MCF 10A (cell line): ENCODE measurements at regions not wholly inside any gene's neighbourhood (a gene's known extent, or its start where the extent isn't known, plus 50 kb on each side); places are given as distances from the start of the nearest gene placed in this dataset.

Experiments
- BruUV-seq: library from RNA; stranded (reverse); fragments of 400-500 nt; replicated peaks from 2 replicates; lab custom pipeline; 2021; lab: Mats Ljungman, UMichigan
- CTCF ChIA-PET: fragments of 300-600 bp; sonication (Branson Sonifier 250); formaldehyde crosslinking; extraction: SDS; loops from one replicate; lab custom pipeline; 2021; ENCODE audit warnings: antibody characterized with exemption, inconsistent platforms; lab: Yijun Ruan, JAX
- POLR2A ChIA-PET: fragments of 300-600, 350-650 bp; sonication (Branson Sonifier 250); formaldehyde crosslinking; extraction: SDS; loops from one replicate; lab custom pipeline; 2020; ENCODE audit warnings: antibody characterized with exemption, inconsistent platforms; lab: Yijun Ruan, JAX
- DNase-seq: peaks from one replicate; pipeline ENCODE4 v3.0.0-alpha.2; 2018; ENCODE audit not compliant: unreplicated experiment
- H3K27ac Mint-ChIP-seq: one replicate; pipeline ENCODE4 v1.8.0; 2022; ENCODE audit warnings: mild to moderate bottlenecking, low read depth, mixed read lengths; ENCODE audit not compliant: unreplicated experiment
- H3K27me3 Mint-ChIP-seq: one replicate; pipeline ENCODE4 v1.8.0; 2022; ENCODE audit warnings: mixed read lengths; ENCODE audit not compliant: insufficient read depth, unreplicated experiment
- H3K36me3 Mint-ChIP-seq: one replicate; pipeline ENCODE4 v1.8.0; 2022; ENCODE audit warnings: mild to moderate bottlenecking, moderate library complexity, mixed read lengths; ENCODE audit not compliant: insufficient read depth, unreplicated experiment
- H3K4me1 Mint-ChIP-seq: one replicate; pipeline ENCODE4 v1.8.0; 2022; ENCODE audit warnings: mixed read lengths; ENCODE audit not compliant: insufficient read depth, unreplicated experiment
- H3K4me3 Mint-ChIP-seq: one replicate; pipeline ENCODE4 v1.8.0; 2022; ENCODE audit warnings: mild to moderate bottlenecking, moderate library complexity, mixed read lengths; ENCODE audit not compliant: unreplicated experiment
- H3K9me3 Mint-ChIP-seq: one replicate; pipeline ENCODE4 v1.8.0; 2022; ENCODE audit warnings: mixed read lengths; ENCODE audit not compliant: unreplicated experiment
- intact Hi-C: fragments of 100-400 bp; cut with micrococcal nuclease; formaldehyde crosslinking; loops from 2 replicates; pipeline ENCODE4 v1.14.1; 2022
- TF ChIP-seq, protein P1 (sequence below): fragments of 200-600 bp; IDR thresholded peaks from one replicate; pipeline ENCODE4 v1.8.0; 2022; ENCODE audit warnings: antibody characterized with exemption, mild to moderate bottlenecking; ENCODE audit not compliant: unreplicated experiment

DNA sequence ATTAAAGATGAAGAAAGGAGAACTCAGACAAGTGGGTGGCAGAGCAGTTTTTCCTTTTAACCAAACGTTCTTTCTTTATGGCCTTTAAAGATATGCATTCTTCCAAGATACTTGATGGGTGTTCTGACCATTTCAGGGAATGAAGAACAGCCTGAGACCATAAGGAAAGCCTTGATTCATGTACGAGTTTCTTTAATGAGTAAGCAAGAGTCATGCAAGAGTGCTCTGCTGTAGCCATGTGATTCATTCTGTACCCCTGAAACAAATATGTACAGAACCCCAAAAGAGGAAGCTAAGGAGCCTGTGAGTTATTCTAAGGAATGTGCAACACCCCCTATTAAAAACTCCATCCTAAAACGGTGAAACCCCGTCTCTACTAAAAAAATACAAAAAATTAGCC, 372.8 kb downstream of the MTX2 start:
- POLR2A ChIA-PET, result interaction anchor here (2.9 kb wide), 1 partner anchor 88 kb away, joined by 7 read pairs; no protein-coding TSS in a partner anchor
- Mint-ChIP-seq H3K36me3 (no peaks in the 10 kb centered on the region), H3K9me3 (no peaks in the 10 kb centered on the region), H3K27ac (no peak overlapping the region), H3K4me3 (no peak overlapping the region), H3K4me1 (peaks cover 6% of the 10 kb centered on the region), H3K27me3 (no peaks in the 10 kb centered on the region)
- TF ChIP-seq, protein P1, sequence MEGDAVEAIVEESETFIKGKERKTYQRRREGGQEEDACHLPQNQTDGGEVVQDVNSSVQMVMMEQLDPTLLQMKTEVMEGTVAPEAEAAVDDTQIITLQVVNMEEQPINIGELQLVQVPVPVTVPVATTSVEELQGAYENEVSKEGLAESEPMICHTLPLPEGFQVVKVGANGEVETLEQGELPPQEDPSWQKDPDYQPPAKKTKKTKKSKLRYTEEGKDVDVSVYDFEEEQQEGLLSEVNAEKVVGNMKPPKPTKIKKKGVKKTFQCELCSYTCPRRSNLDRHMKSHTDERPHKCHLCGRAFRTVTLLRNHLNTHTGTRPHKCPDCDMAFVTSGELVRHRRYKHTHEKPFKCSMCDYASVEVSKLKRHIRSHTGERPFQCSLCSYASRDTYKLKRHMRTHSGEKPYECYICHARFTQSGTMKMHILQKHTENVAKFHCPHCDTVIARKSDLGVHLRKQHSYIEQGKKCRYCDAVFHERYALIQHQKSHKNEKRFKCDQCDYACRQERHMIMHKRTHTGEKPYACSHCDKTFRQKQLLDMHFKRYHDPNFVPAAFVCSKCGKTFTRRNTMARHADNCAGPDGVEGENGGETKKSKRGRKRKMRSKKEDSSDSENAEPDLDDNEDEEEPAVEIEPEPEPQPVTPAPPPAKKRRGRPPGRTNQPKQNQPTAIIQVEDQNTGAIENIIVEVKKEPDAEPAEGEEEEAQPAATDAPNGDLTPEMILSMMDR, result no peak
- CTCF ChIA-PET, result interaction anchor here (0.7 to 6.5 kb wide), 8 partner anchors 10 to 515 kb away, joined by 3 to 98 read pairs (median 3); no protein-coding TSS in a partner anchor
- BruUV-seq, result no TSS peak
- no peak for DNase-seq
- intact Hi-C loops, result no loop called here

DNA sequence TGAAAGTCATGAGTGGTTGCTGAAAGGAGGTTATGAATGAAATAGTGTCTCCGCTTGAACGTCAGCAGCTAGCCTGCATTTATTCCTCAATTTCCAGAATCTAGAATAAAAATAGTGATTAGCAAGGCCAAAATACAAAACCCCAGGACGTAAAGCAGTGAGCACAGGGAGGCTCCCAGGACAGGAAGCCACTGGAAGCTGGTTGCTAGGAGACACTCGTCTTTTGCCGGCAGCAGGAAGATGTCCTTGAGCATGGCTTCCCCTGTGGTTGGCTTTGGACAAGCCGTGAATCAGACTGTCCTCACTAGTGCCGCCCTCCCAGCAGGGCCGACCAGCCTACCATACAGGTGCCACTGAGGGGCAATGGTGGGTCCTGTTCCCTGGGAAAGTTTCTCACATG, 374.4 kb downstream of the MTX2 start:
- Mint-ChIP-seq H3K36me3 (no peaks in the 10 kb centered on the region), H3K27ac (no peak overlapping the region), H3K27me3 (no peaks in the 10 kb centered on the region), H3K4me1 (peaks cover 6% of the 10 kb centered on the region), H3K9me3 (no peaks in the 10 kb centered on the region), H3K4me3 (no peak overlapping the region)
- POLR2A ChIA-PET, result interaction anchor here (0.6 kb wide), 1 partner anchor 528 kb away, joined by 3 read pairs; no protein-coding TSS in a partner anchor
- no peak for DNase-seq
- CTCF ChIA-PET, result interaction anchor here (0.6 to 10.6 kb wide), 7 partner anchors 8 to 542 kb away, joined by 3 to 84 read pairs (median 3); no protein-coding TSS in a partner anchor
- TF ChIP-seq, protein P1, result no peak
- intact Hi-C loops, result no loop called here
- BruUV-seq, result no TSS peak

DNA sequence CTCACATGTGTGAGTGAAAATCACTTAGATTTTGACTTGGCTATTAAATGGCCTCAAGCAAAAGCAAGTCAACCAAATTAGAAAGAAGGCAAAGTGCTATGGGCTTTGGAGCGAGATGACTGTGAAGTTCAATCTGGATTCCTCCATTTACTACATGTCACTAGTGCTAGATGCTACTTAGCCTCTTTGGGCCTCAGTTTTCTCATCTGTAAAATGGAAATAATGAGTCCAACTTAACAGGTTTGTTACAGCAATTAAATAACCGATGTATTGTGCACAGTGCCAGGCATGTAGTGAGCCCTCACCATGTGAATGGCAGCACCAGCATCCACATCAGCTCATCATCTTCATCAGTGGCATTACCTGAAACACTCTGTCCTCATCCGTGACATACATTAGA, 376.3 kb downstream of the MTX2 start:
- no TSS peak for BruUV-seq
- POLR2A ChIA-PET, result no interaction called here
- TF ChIP-seq, protein P1, result no peak
- Mint-ChIP-seq H3K9me3 (no peaks in the 10 kb centered on the region), H3K27ac (no peak overlapping the region), H3K4me1 (peaks cover 6% of the 10 kb centered on the region), H3K4me3 (no peak overlapping the region), H3K36me3 (no peaks in the 10 kb centered on the region), H3K27me3 (no peaks in the 10 kb centered on the region)
- CTCF ChIA-PET, result interaction anchor here (0.7 to 10.6 kb wide), 6 partner anchors 9 to 519 kb away, joined by 3 to 84 read pairs (median 8); no protein-coding TSS in a partner anchor
- no peak for DNase-seq
- intact Hi-C loops, result no loop called here

DNA sequence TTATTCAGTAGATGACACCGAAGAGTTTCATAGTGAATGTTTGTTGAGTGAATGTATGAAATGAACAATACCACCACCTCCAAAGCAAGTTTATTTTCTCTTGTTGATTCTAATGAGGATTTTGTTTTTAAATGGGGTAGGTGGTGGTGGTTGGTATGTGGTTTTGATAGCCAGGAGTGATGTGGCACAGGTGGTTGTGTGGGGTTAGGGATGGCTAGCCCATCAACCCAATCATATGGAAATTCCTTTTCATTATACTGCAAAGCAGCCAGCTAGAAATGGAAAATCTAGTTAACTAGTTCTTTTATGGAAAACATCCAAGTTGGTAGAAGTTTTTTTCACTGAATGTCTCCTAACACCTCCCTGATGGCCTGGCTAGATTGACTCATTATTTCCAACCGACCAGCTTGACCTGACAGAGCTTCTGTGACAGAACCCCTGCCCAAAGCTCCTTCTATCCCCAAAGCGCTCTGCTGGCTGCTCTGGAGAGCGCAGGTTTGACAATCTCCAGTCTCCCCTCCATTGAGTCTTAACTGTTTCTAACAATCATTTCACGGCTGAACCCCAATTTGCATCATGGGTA, 376.9 kb downstream of the MTX2 start:
- DNase-seq, result no peak
- no peaks in the 10 kb centered on the region for H3K9me3 Mint-ChIP-seq
- intact Hi-C loops, result no loop called here
- no peaks in the 10 kb centered on the region for H3K27me3 Mint-ChIP-seq
- H3K27ac Mint-ChIP-seq, result no peak overlapping the region
- no peak overlapping the region for H3K4me3 Mint-ChIP-seq
- ChIA-PET POLR2A (no interaction called here), CTCF (interaction anchor here (0.6 to 10.6 kb wide), 7 partner anchors 9 to 535 kb away, joined by 3 to 84 read pairs (median 5); no protein-coding TSS in a partner anchor)
- no TSS peak for BruUV-seq
- TF ChIP-seq, protein P1, result no peak
- H3K36me3 Mint-ChIP-seq, result no peaks in the 10 kb centered on the region
- H3K4me1 Mint-ChIP-seq, result peaks cover 6% of the 10 kb centered on the region
